Spleen (tissue), 7 donors: ENCODE measurements at regions not wholly inside any gene's neighbourhood (a gene's known extent, or its start where the extent isn't known, plus 50 kb on each side); places are given as distances from the start of the nearest gene placed in this dataset.

Source experiments
- CTCF ChIP-seq, 11 experiments: fragments of 200-600 bp in 7 of 11; fragments of 450-650 bp in 4 of 11; sonication (generic) in 4 of 11; IDR thresholded peaks in 8 of 11; conservative IDR thresholded peaks in 3 of 11; 1 replicate in 7 of 11; 2 replicates in 4 of 11; pipeline versions ENCODE4 v1.4.0 to v1.8.0; 2016 to 2021; ENCODE audit warnings: antibody characterized with exemption in 11 of 11, inconsistent platforms in 4 of 11, mild to moderate bottlenecking in 1 of 11
- POLR2A ChIP-seq, 3 donors: fragments of 450-650 bp; IDR thresholded peaks; one replicate each; pipeline ENCODE4 v1.5.1; 2017; ENCODE audit warnings: antibody characterized with exemption in 3 of 3, mild to moderate bottlenecking in 1 of 3
- POLR2AphosphoS5 ChIP-seq, 3 donors: sonication (generic); formaldehyde crosslinking; IDR thresholded peaks; one replicate each; pipeline ENCODE4 v1.5.1; 2017; ENCODE audit warnings: antibody characterized with exemption in 3 of 3
- donor health status: DM: no; HTN: no; CAD: no; lungs with moderate emphysema.
- donor health status: DM: no; HTN: no; CAD: no.
- donor health status: DM: no; HTN: no; CAD: no.

DNA sequence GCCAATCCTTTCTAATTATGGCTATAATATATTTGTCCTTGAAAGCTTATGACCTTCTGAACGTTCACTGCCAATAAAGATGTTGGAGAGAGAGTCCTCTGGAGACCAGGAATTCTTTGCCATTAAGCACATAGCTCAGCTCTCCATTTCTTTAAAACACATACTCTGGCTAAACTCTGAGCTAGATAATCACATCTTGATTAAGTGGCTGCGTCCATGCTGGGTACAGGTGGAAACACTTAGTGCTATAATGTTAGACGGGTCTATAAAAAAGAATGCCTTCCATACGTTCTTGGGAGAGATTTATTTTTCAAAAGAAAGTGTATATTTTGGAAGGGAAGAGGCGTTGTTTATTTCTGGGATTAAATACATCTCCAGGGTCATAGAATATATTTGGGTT is 314.5 kb downstream of the LPIN1 start:
- TF ChIP-seq POLR2AphosphoS5 (IDR thresholded peaks at IDR 0.05) = no peak
- no peak for TF ChIP-seq CTCF (IDR thresholded peaks at IDR 0.05 in 8 of 11, conservative IDR thresholded peaks at IDR 0.05 in 3 of 11)
- no peak for TF ChIP-seq POLR2A (IDR thresholded peaks at IDR 0.05)
